Activated CD8-positive, alpha-beta memory T cell treated with anti-CD3 and anti-CD28 coated beads for 24 hours (primary cell): ENCODE measurements at regions not wholly inside any gene's neighbourhood (a gene's known extent, or its start where the extent isn't known, plus 50 kb on each side); places are given as distances from the start of the nearest gene placed in this dataset.
"Not testable (repeated sequence)": the region's sequence is repeated elsewhere in the genome, so short reads cannot be mapped to it uniquely, and the experiment has no call there.

Experiments
- DNase-seq: peaks from one replicate; pipeline ENCODE4 v3.0.0-alpha.2; 2020

DNA sequence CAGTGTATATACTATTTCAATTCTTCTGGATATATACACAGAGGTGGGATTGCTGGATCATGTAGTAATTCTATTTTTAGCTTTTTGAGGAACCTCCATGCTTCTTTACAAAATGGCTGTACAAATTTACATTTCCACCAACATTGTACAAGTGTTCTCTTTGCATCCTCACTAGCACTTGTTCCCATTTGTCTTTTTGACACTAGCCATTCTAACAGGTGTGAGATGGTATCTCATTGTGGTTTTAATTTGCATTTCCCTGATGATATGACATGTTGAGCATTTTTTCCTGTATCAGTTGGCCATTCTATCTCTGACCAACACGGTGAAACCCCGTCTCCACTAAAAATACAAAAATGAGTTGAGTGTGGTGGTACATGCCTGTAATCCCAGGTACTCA, 68.1 kb upstream of the PMEPA1 start:
- DNase-seq, result no peak

DNA sequence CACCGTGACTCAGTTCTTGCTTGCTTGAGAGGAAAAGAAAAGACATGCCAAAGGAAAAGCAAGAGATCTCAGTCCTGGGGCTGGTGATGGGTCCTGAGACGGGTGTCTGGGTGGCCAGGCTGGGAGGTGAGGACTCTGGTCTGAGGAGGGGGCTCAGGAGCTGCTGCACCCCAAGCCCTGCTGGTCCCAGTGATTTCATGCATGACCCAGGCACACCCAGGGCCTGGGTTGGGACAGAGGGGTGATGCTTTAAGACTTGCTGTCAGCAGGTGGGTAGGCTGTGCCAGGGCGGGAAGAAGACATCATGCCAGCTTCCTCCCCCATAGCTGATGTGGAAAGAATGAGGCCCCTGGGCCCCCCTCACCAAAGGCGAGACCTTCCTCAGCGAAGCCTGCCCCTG, 65.1 kb upstream of the PMEPA1 start:
- no peak for DNase-seq

DNA sequence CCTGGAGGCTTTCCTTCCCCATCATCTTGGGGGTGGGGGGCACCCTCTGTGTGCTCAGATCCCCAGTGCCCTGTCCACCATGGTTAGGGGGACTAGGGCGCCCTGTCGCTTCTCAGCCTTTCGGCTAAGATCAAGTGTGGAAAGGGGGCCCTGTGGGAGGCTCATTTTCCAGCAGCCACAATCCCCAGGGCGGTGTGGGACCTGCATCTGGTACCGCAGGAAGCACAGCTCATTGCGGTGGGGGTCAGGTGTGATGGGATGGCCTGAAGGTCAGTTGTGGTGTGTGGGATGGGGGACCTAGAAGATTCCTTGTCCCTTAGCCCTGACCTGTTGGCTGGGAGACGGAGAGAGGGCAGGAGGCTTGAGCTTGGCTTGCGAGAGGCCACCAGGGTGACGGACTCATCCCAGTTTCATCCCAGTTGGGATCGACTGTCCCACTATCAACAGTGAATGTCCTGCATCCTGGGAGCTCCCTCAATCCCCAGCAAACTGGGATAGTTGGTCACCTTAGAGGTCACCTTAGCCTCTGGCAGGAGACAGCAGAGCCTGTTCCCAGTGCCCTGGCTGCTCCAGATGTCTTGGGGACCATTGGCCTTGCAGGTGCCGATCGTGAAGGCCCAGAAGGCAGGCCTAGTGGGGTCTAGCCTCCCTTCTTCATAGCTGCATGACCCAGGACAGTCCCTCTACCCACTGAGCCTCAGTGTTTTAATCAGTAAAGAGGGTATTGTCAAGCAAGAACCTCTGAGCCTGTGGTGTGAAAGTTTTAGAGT, 64.5 kb upstream of the PMEPA1 start:
- no peak for DNase-seq

DNA sequence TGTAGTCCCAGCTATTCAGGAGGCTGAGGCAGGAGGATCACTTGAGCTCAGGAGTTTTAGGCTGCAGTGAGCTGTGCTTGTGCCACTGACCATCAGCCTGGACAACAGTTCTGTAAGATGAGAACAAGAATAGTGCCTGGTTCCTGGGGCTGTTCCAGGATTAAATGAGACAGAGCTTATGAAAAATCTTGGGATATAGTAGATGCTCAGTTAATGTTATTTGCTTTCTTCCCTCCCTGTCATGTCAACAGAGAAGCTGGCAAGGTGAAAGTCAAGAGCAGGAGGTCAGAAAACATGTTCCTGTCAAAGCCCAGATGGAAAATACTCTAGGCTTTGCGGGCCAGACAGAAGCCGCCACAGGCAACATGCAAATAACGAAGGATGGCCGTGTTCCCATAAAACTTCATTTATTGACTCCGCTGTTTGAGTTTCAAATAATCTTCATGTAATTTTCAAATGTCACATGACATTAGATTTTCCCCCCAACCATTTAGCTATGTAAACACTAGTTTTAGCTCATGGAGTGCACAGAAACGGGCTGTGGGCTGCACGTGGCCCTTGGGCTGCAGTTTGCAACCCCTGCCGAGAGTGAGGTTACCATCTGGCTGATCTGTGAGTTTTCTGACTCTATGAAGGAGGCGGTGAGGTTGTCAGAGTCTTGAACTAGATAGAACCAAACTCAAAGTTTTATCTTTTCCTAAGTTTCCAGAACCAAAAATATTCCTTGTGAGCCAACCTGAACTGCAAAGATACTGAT, 63.4 kb upstream of the PMEPA1 start:
- DNase-seq, result no peak

DNA sequence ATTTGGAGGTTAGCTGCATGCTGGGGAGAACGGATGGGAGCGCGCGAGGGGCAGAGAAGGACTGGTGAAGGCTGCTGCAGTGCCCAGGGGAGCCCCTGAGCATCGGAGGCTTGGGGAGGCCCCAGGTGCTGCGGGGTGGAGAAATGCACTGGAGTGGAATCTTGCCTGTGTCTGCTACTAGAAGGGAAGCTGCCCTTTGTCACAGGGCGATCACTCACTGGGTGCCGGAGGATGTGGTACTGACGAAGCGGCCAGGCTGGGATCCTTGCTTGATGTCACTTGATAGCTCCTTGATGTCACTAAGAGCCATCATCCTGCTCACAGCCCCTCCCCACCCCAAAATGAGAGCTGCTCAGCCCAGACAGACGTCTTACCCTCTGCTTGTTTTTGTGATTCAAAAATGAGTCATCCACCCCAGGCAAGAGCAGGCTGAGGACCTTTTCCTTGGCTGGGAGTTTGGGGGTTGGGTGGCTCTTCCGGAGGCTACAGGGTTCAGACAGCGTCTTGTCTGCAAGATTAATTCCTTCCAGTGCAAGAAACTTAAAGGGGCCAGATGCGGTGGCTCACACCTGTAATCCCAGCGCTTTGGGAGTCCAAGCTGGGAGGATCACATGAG, 62.6 kb upstream of the PMEPA1 start:
- DNase-seq, result no peak

DNA sequence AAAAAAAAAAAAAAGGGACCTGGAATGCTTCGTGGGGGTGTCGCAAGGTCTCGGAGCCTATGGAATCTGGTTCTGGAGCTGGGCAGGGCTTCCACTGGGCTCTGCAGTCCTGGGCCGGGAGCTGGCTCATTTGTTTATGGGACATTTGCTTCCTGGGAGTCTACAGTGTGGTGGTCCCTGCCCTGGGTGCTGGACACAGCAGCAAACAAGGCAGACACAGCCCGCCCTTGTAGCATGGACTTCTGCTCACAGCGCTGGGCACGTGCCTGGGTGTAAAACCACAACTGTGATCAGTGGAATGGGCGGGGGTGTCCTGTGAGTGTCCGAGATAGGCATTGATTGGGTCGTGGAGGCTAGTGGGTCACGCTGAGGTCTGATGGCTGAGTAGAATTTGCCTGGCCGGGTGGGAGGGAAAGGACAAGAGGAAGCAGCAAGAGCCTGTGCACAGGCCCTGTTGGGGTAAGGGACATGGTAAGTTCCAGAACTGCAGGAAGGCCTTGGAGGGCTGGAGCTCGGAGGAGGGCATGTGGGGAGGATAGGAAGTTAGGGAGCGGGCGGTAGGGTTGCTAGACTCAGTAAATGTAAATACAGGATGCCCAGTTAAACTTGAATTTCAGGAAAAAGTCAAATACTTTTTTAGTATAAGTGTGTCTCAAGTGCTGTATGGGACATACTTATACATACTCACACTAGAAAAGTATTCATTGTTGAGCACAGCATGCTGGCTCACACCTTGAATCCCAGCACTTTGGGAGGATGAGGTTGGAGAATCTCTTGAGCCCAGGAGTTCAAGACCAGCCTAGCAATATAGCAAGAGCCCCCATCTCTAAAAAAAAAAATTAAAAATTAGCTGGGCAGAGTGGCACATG, 61.3 kb upstream of the PMEPA1 start:
- no peak for DNase-seq

DNA sequence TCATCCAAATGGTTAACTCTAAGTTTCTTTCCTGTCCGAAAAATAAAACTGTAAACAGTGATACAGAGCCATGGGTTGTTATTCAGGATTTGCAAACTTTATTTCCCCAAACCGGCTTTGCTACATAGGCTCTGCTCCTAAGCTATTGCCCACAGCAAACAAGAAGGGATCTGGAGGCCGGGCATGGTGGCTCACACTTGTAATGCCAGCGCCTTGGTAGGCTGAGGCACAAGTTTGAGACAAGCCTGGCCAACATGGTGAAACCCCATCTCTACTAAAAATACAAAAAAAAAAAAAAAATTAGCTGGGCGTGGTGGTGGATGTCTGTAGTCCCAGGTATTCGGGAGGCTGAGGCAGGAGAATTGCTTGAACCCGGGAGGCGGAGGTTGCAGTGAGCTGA, 60.6 kb upstream of the PMEPA1 start:
- DNase-seq, result not testable (repeated sequence)

DNA sequence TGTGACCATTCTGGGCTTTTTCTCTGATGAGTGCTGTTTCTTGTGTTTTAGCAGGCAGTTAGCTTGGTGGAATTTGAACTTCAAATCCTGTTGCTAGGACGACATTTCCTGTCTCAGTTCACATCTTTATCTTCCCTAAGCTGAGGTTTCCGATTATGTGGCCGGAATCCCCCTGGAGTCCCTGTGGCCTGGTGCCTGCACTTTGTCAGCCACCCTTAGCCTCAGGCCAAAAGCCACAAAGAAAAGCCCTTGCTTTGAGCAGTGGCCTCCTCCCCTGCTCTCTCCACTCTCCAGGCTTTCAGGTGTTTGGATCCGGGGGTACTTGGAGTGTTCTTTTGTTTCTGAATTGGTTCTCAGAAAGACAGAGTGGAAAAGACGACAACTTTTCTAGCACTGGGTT, 59.9 kb upstream of the PMEPA1 start:
- DNase-seq, result no peak

DNA sequence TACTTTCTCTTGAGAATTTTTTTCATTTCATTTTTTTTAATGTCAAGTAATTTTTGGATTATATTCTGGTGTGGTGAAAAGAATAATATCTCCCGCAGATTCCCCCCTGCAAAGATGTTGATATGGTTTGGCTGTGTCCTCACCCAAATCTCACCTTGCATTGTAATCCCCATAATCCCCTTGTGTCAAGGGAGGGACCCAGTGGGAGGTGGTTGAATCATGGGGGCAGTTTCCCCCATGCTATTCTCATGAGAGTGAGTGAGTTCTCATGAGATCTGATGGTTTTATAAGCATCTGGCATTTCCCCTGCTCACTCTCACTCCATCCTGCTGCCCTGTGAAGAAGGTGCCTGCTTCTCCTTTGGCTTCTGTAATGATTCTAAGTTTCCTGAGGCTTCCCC, 58.7 kb upstream of the PMEPA1 start:
- DNase-seq, result no peak

DNA sequence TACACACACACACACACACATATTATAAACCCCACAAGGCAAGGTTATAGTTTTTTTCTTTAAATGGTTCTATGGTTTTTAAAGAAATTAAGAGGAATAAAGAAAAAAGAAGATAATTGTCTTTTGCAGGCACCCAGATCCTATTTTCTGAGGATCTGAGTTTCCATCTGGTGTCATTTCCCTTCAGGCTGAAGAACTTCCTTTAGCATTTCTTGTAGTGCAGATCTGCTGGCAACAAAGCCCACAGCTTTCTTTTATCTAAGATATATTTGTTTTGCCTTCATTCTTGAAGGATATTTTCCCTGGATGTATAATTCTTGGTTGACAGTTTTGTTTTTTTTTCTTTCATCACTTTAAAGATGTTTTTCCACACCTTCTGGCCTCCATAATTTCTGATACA, 57.6 kb upstream of the PMEPA1 start:
- DNase-seq, result no peak

DNA sequence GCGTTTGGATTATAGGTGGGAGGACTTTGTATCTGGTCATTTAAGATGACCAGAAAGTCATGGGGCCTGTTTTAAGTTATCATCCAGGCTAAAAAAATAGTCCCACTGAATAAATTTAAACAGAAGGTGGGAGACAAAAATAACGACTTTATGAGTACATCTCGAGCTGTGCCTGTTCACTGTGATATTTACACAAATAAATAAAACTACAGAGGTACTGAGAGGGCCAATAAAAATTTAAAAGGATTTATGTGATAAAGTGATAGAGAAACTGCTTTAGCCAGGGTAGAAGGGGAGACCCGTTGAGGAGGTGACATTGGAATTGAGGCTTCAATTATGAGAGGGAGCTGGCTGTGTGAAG, 53.4 kb upstream of the PMEPA1 start:
- no peak for DNase-seq

DNA sequence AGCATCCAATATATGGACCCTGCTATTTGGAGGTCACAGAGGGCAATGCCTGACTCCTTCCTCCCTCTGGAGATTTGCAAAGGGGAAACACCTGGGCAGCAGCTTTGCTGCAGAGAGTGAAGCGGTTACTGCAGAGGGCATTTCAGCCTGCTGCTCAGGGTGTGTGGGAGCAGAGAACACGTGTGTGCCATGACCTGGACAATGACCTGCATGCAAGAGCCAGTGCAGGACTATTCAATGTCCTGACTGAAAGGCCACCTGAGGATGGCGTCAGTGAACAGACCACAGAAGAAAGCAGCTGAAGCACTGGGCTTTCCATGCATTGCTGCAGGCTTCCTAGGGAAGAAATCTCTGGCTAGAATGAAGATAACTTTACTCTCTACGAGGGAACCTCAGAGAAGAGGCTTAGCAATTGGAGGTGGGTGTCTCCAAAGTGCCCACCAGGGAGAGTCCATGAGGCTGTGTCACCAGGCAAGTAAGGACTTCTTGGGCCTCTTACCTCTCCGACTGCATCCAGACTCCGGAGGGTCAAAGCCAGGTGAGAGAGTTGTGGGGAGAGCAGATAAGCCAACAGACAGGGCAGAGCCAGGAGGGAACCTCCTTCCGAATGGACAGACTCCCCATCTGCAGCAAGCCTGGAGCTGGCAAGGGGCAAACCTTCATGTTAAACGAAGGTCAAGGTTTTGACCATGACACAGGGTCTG, 52.9 kb upstream of the PMEPA1 start:
- no peak for DNase-seq

DNA sequence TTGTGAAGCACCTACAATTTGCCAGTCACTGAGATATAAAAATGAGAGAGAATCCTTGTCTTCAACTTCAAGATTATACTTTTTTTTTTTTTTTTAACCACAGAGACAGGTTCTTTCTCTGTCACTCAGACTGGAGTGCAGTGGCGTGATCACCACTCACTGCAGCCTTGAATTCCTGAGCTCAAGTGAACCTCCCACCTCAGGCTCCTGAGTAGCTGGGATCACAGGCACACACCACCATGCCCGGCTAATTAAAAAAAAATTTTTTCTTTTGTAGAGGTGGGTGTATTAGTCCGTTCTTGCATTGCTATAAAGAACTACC, 51.6 kb upstream of the PMEPA1 start:
- DNase-seq, result no peak

DNA sequence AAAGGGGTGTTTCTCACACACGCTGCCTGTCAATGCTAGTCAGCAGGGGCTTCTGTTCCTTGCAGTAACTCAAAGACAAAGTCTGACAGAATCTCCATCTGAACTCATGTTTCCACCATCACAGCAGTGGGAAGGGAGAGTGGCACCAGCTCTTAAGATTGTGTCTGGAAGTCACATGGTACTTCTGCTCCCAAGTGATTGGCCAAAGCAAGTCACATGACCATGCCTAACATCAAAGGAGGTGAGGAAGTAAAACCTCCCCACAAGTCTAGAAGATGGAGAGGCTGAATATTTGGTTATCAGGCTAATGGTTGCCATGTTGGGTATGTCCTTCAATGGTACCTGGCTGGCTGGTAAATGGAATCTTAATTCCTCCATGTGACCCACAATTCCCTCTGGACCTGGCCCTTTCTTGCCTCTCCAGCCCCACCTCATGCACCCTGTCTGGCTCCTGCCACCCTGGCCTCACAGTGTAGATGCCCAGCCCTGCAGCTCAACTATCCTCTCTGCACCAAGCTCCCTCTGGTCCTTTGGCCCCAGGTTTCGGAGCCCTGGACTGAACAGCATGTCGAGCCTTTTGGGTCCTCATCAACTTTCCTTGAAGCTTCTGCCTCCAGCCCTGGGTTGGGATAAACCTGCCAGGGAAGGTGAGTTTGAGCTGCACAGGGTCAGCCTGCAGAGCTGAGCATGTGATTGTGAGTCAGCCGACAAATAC, 51.0 kb upstream of the PMEPA1 start:
- DNase-seq, result no peak

DNA sequence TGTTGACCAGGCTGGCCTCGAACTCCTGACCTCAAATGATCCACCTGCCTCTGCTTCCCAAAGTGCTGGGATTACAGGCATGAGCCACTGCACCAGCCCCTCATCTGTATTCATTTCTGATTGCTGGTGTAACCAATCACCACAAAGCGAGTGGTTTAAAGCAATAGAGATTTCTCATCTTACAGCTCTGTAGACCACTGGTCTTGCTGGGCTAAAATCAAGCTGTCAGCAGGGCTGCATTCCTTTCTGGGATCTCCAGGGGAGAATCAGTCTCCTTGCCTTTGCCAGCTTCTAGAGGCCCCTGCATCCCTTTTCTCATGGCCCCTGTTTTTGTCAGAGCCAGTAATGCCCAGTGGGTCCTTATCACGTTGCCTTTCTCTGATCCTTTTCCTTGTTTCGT, 49.9 kb upstream of the PMEPA1 start:
- DNase-seq, result no peak
